Retinal pigment epithelial cell (primary cell): ENCODE measurements at regions not wholly inside any gene's neighbourhood (a gene's known extent, or its start where the extent isn't known, plus 50 kb on each side); places are given as distances from the start of the nearest gene placed in this dataset.
A peak's percentile ranks its signal among the peaks of the same experiment; 100 is the strongest.

Source experiments
- DNase-seq: peaks from one replicate; pipeline ENCODE4 v3.0.0-alpha.2; 2010; ENCODE audit warnings: low read depth
- H3K4me3 ChIP-seq: 2 replicates; pipeline ENCODE4 v1.5.1; 2011; ENCODE audit warnings: mild to moderate bottlenecking, low read length, control low read depth, moderate library complexity
- CTCF ChIP-seq: conservative IDR thresholded peaks from 2 replicates; pipeline ENCODE4 v1.5.1; 2011; ENCODE audit warnings: low read depth, low read length, control low read depth, inconsistent platforms

GRCh38 chr13:72647422-72647821 lies 80.0 kb downstream of the MZT1 start:
- no peak overlapping the region for H3K4me3 ChIP-seq
- no peak for TF ChIP-seq CTCF
- DNase-seq: no peak

GRCh38 chr13:72645521-72645920 lies 81.9 kb downstream of the MZT1 start:
- TF ChIP-seq CTCF: no peak
- no peak overlapping the region for H3K4me3 ChIP-seq
- DNase-seq: no peak

GRCh38 chr13:72643311-72643989 lies 84.0 kb downstream of the MZT1 start:
- peak; percentile 86 for TF ChIP-seq CTCF
- no peak for DNase-seq
- H3K4me3 ChIP-seq: no peak overlapping the region

- no peak for TF ChIP-seq CTCF
- no peak for DNase-seq
- H3K4me3 ChIP-seq: no peak overlapping the region
Measured at GRCh38 chr13:72639377-72639776, 88.1 kb downstream of the MZT1 start.

GRCh38 chr13:72638059-72638815 lies 89.2 kb downstream of the MZT1 start:
- DNase-seq: no peak
- TF ChIP-seq CTCF: no peak

GRCh38 chr13:72637561-72637960 lies 89.9 kb downstream of the MZT1 start:
- TF ChIP-seq CTCF: no peak
- no peak for DNase-seq
- no peak overlapping the region for H3K4me3 ChIP-seq

More at GRCh38 chr13:72638059-72638815, 89.2 kb downstream of the MZT1 start:
- H3K4me3 ChIP-seq: no peak overlapping the region

- no peak overlapping the region for H3K4me3 ChIP-seq
- no peak for TF ChIP-seq CTCF
- no peak for DNase-seq
Measured at GRCh38 chr13:72634859-72635258, 92.6 kb downstream of the MZT1 start.
